A673 (cell line): ENCODE measurements at regions not wholly inside any gene's neighbourhood (a gene's known extent, or its start where the extent isn't known, plus 50 kb on each side); places are given as distances from the start of the nearest gene placed in this dataset.
"Not testable (repeated sequence)": the region's sequence is repeated elsewhere in the genome, so short reads cannot be mapped to it uniquely, and the experiment has no call there.

Source experiments
- BruUV-seq: library from RNA; stranded (reverse); fragments of 400-500 nt; replicated peaks from 2 replicates; lab custom pipeline; 2021; lab: Mats Ljungman, UMichigan
- CTCF ChIA-PET: fragments of 300-600 bp; sonication (Branson Sonifier 250); formaldehyde crosslinking; loops from one replicate; lab custom pipeline; 2022; ENCODE audit warnings: antibody characterized with exemption; lab: Charles Lee
- POLR2A ChIA-PET: fragments of 300-600 bp; sonication (Branson Sonifier 250); formaldehyde crosslinking; loops from one replicate; lab custom pipeline; 2022; ENCODE audit warnings: antibody characterized with exemption; ENCODE audit not compliant: low non-redundant PET; lab: Charles Lee
- DNase-seq: peaks from one replicate; pipeline ENCODE4 v3.0.0-alpha.2; 2015; ENCODE audit warnings: low spot score
- H3K27ac ChIP-seq: fragments of 200-600 bp; sonication (generic); 2 replicates; pipeline ENCODE4 v1.5.1; 2016; ENCODE audit warnings: mixed run types, low read depth, mild to moderate bottlenecking, mixed read lengths, antibody characterized with exemption, low read length; ENCODE audit not compliant: poor library complexity, severe bottlenecking
- H3K27me3 ChIP-seq: fragments of 200-600 bp; sonication (generic); replicated peaks from 2 replicates; pipeline ENCODE4 v1.6.1; 2017; ENCODE audit warnings: mixed run types, low read depth, mild to moderate bottlenecking, mixed read lengths, antibody characterized with exemption, low read length; ENCODE audit not compliant: insufficient read depth, poor library complexity
- H3K36me3 ChIP-seq: fragments of 200-600 bp; sonication (generic); 2 replicates; pipeline ENCODE4 v1.6.1; 2016; ENCODE audit warnings: mixed run types, mild to moderate bottlenecking, mixed read lengths, antibody characterized with exemption, low read length; ENCODE audit not compliant: insufficient read depth, poor library complexity, severe bottlenecking
- H3K4me1 ChIP-seq: fragments of 200-600 bp; sonication (generic); 2 replicates; pipeline ENCODE4 v1.6.1; 2017; ENCODE audit warnings: mixed run types, mild to moderate bottlenecking, mixed read lengths, antibody characterized with exemption, low read length; ENCODE audit not compliant: insufficient read depth, poor library complexity, severe bottlenecking
- H3K4me3 ChIP-seq: fragments of 200-600 bp; sonication (generic); 2 replicates; pipeline ENCODE4 v1.5.1; 2016; ENCODE audit warnings: low read depth, mixed run types, mild to moderate bottlenecking, mixed read lengths, low read length; ENCODE audit not compliant: poor library complexity, severe bottlenecking
- H3K9me3 ChIP-seq: fragments of 200-600 bp; sonication (generic); 2 replicates; pipeline ENCODE4 v1.6.1; 2016; ENCODE audit warnings: mixed run types, low read depth, mild to moderate bottlenecking, mixed read lengths, antibody characterized with exemption, low read length; ENCODE audit not compliant: poor library complexity, severe bottlenecking
- CTCF ChIP-seq: fragments of 300-800, 200-600 bp; sonication (generic); conservative IDR thresholded peaks from 2 replicates; pipeline ENCODE4 v1.5.1; 2017; ENCODE audit warnings: low read depth, mild to moderate bottlenecking, antibody characterized with exemption, low read length, moderate library complexity, mixed read lengths
- EZH2 ChIP-seq: fragments of 200-600 bp; sonication (generic); IDR thresholded peaks from 2 replicates; pipeline ENCODE4 v1.6.1; 2017; ENCODE audit warnings: borderline replicate concordance, low read depth, mild to moderate bottlenecking, mixed read lengths, antibody characterized with exemption, low read length; ENCODE audit not compliant: poor library complexity, severe bottlenecking
- intact Hi-C: fragments of 100-400 bp; cut with micrococcal nuclease; formaldehyde crosslinking; loops from one replicate; pipeline ENCODE4 v1.10.0; 2022; ENCODE audit not compliant: unreplicated experiment

GRCh38 chrX:114065577-114066223, 518.2 kb upstream of the HTR2C start:
- no TSS peak for BruUV-seq
- Histone ChIP-seq H3K27ac (no peak overlapping the region), H3K4me3 (no peak overlapping the region), H3K36me3 (no peaks in the 10 kb centered on the region), H3K9me3 (no peaks in the 10 kb centered on the region), H3K27me3 (no peaks in the 10 kb centered on the region), H3K4me1 (no peaks in the 10 kb centered on the region)
- CTCF ChIA-PET = no interaction called here
- POLR2A ChIA-PET = no interaction called here
- no peak for DNase-seq
- TF ChIP-seq CTCF (no peak), EZH2 (no peak)
- intact Hi-C loops = no loop called here

GRCh38 chrX:114061226-114061625, 522.7 kb upstream of the HTR2C start:
- no TSS peak for BruUV-seq
- no peak overlapping the region for H3K4me3 ChIP-seq
- H3K4me1 ChIP-seq = no peaks in the 10 kb centered on the region
- POLR2A ChIA-PET = no interaction called here
- no peak overlapping the region for H3K27ac ChIP-seq
- intact Hi-C loops = no loop called here
- CTCF ChIA-PET = no interaction called here
- no peak for DNase-seq
- no peaks in the 10 kb centered on the region for H3K27me3 ChIP-seq
- no peak for TF ChIP-seq EZH2
- no peak for TF ChIP-seq CTCF
- no peaks in the 10 kb centered on the region for H3K36me3 ChIP-seq
- H3K9me3 ChIP-seq = no peaks in the 10 kb centered on the region

- Histone ChIP-seq H3K27ac (no peak overlapping the region), H3K4me1 (no peaks in the 10 kb centered on the region), H3K9me3 (no peaks in the 10 kb centered on the region), H3K36me3 (no peaks in the 10 kb centered on the region), H3K4me3 (no peak overlapping the region), H3K27me3 (no peaks in the 10 kb centered on the region)
- DNase-seq = no peak
- no TSS peak for BruUV-seq
- POLR2A ChIA-PET = no interaction called here
- CTCF ChIA-PET = no interaction called here
- TF ChIP-seq CTCF = no peak
- no peak for TF ChIP-seq EZH2
- intact Hi-C loops = no loop called here
These were observed 524.9 kb upstream of the HTR2C start for GRCh38 chrX:114058988-114059418.

GRCh38 chrX:114057422-114057821, 526.5 kb upstream of the HTR2C start:
- BruUV-seq, H3K27ac ChIP-seq, H3K4me3 ChIP-seq, H3K9me3 ChIP-seq, POLR2A ChIA-PET, intact Hi-C loops, H3K4me1 ChIP-seq, CTCF ChIA-PET, DNase-seq, H3K27me3 ChIP-seq, H3K36me3 ChIP-seq: not testable (repeated sequence)
